22Rv1 (cell line): ENCODE measurements at regions not wholly inside any gene's neighbourhood (a gene's known extent, or its start where the extent isn't known, plus 50 kb on each side); places are given as distances from the start of the nearest gene placed in this dataset.

Source experiments
- H3K27ac ChIP-seq: fragments of 450-650 bp; 2 replicates; pipeline ENCODE4 v1.5.1; 2017
- ZFX ChIP-seq: fragments of 450-650 bp; IDR thresholded peaks from 2 replicates; pipeline ENCODE4 v1.6.1; 2017; ENCODE audit warnings: antibody characterized with exemption, borderline replicate concordance
- TF ChIP-seq, protein P1 (sequence below): fragments of 450-650 bp; IDR thresholded peaks from 2 replicates; pipeline ENCODE4 v1.5.1; 2017; ENCODE audit warnings: mild to moderate bottlenecking

DNA sequence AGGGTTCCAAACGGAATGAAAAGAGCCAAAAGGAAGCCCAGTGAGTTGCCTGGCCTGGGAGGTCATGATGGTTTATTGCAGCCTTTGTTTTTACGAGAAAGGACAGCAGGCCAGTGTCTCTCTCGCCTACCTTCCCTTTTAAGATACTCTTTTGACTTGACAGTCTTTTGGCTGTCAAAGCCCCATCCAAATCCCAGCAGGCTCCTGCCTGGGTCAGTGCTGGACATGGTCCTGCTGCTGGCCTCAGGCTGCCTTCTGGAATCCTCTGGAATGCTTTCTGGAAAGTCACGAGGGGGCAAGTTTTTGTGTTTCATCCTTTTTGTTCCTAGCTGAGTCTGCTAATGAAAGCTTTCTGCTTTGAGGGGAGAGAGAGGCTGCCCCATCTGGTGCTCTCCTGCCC lies 444.8 kb downstream of the OLFM4 start:
- no peak overlapping the region for H3K27ac ChIP-seq
- no peak for TF ChIP-seq ZFX
- TF ChIP-seq, protein P1, sequence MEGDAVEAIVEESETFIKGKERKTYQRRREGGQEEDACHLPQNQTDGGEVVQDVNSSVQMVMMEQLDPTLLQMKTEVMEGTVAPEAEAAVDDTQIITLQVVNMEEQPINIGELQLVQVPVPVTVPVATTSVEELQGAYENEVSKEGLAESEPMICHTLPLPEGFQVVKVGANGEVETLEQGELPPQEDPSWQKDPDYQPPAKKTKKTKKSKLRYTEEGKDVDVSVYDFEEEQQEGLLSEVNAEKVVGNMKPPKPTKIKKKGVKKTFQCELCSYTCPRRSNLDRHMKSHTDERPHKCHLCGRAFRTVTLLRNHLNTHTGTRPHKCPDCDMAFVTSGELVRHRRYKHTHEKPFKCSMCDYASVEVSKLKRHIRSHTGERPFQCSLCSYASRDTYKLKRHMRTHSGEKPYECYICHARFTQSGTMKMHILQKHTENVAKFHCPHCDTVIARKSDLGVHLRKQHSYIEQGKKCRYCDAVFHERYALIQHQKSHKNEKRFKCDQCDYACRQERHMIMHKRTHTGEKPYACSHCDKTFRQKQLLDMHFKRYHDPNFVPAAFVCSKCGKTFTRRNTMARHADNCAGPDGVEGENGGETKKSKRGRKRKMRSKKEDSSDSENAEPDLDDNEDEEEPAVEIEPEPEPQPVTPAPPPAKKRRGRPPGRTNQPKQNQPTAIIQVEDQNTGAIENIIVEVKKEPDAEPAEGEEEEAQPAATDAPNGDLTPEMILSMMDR = no peak

DNA sequence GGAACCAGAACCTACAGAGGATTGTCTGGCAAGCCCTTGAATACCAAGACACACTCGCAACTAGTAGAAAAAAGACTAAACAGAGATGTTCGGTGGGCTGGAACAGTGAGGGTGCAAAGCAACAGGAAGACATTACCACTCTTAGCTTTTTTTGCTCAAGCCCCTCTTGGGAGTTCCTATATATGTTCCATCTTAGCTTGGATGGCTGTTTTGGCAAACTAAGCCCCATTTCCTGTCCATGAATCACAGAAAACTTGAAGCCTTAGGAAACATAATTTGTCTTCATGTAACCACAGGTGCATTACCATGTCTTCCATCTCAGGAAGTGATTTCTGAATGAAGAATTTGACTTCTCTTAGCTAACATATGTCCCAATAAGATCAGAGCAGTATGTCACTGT lies 446.3 kb downstream of the OLFM4 start:
- TF ChIP-seq, protein P1 = no peak
- TF ChIP-seq ZFX = no peak
- no peak overlapping the region for H3K27ac ChIP-seq

DNA sequence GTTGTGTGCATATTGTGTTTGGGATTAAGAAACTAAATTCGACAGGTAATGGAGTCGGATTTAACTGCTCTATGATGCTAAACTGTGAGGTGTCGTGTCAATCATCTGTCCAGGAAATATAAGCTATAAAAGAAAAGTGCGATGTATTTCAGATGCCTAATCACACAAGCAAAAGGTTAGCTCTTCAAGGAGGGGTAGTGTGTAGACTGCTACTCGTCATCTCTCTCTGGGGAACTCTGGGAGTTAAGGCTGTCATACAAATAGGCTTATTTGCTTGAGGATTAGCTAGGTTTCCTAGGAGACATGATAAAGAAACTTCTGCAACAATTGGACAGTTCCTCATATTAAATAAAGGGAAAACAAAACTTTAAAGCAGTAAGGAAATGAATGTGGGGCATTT lies 462.1 kb downstream of the OLFM4 start:
- no peak overlapping the region for H3K27ac ChIP-seq

DNA sequence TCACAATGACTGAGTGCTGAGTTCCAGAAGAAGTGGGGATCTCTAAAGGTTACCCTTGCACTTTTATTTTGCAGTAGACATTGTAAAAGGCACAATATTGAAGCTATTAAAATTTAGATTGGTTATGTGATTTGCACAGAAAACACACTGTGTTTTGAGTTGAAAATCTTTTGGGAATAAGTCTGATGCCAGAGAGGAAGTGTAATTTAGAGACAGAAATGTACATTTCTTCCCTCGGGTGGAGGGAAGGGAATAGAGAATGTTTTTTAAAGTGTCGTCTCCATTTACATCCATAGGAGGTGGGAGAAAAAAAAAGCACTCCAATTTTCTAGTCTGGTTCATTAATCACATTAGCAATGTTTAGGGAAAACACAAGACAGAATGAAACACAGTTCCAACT lies 465.8 kb downstream of the OLFM4 start:
- H3K27ac ChIP-seq = no peak overlapping the region
- TF ChIP-seq, protein P1 = no peak
- no peak for TF ChIP-seq ZFX

More for the DNA sequence above, 462.1 kb downstream of the OLFM4 start:
- TF ChIP-seq ZFX = no peak
- TF ChIP-seq, protein P1 = no peak

DNA sequence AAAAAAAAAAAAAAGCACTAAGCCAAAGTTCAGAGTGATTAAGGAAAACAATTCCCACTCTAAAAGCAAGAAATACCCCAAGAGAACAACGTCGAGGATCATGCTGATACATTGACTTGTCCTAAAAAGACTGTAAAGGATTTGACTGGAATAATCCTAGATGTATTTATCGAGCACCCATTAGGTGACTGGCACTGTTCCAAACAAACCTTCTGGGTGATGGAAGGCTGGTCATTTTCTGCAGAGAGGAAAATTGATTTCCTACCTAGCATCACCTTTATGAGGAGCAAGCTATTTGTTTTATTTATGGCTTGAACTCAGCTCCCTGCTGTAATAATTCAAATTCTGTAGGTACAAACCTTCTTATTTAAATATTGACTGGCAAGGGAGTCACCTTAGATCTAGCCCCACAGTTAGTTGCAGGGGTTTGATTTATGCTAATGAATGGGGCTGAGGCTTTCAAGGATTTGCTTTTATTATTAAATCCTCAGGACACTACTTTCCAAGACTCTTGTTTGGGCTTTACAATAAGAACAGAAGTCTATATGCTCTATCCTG lies 471.0 kb downstream of the OLFM4 start:
- TF ChIP-seq ZFX = no peak
- TF ChIP-seq, protein P1 = no peak

DNA sequence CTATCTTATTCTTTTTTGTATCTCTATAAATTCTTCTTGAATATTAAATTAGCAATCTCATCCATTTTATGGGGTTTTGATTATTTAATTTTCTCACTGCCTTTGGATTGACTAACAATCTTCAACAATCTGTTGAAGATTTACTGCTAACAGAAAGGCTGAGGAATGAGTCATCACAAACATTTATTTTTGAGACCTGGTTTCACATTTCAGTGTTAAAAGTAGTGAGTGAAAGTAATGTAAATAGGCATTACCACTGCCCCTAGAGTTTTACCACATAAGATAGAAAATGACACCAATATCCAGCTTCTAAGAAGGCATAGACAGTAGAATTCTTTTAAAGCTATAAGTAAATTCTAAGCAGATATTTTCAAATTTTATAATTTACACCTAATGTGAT lies 472.8 kb downstream of the OLFM4 start:
- TF ChIP-seq ZFX = no peak
- TF ChIP-seq, protein P1 = no peak
- no peak overlapping the region for H3K27ac ChIP-seq

More for the DNA sequence above, 471.0 kb downstream of the OLFM4 start:
- no peak overlapping the region for H3K27ac ChIP-seq

DNA sequence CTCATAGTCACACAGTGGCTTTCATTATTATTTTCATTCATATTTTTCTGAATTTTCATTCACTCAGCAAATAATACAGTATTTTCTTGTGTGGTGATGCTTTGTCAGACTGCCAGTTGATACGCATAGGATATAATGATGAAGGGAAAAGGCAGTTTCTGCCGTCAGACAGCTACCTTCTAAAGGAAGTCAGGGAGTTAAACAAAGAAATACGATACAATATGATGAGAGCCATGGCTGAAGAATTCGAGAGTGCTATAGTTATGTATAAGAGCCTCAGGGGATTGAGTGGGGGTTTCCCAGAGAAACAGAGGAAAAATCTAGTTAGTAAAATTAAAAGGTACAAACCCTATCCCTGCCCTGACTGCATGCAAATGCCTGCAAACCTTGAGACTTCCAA lies 479.1 kb downstream of the OLFM4 start:
- H3K27ac ChIP-seq = no peak overlapping the region
- no peak for TF ChIP-seq ZFX
- TF ChIP-seq, protein P1 = no peak
